ENCODE measurements at regions not wholly inside any gene's neighbourhood (a gene's known extent, or its start where the extent isn't known, plus 50 kb on each side); places are given as distances from the start of the nearest gene placed in this dataset.
A peak's percentile ranks its signal among the peaks of the same experiment; 100 is the strongest.
"Not testable (repeated sequence)": the region's sequence is repeated elsewhere in the genome, so short reads cannot be mapped to it uniquely, and the experiment has no call there.

GRCh38 chr12:124159655-124160054 lies 135.2 kb upstream of the RFLNA start:
- Histone ChIP-seq H3K27me3 (ENCODE audit: control insufficient read depth in 2 of 2, insufficient read depth in 2 of 2, low read length in 2 of 2) (no peaks in the 10 kb centered on the region), H3K9ac (ENCODE audit: low read depth in 1 of 2, low read length in 2 of 2) (no peak overlapping the region), H3K4me1 (ENCODE audit: control insufficient read depth in 2 of 2, insufficient read depth in 2 of 2, low read length in 2 of 2) (peaks cover 4 to 9% of the 10 kb centered on the region in 2 donors), H3K27ac (ENCODE audit: low read depth in 2 of 2, low read length in 2 of 2) (peak overlapping the region; percentile 57 to 60), H3K9me3 (ENCODE audit: control insufficient read depth in 2 of 2, low read length in 2 of 2) (no peaks in the 10 kb centered on the region), H3K4me3 (ENCODE audit: low read length in 2 of 2) (no peak overlapping the region), H3K36me3 (ENCODE audit: control insufficient read depth in 2 of 2, insufficient read depth in 2 of 2, low read length in 2 of 2) (no peaks in the 10 kb centered on the region)

GRCh38 chr12:124160097-124160756 lies 134.7 kb upstream of the RFLNA start:
- H3K4me3 ChIP-seq (ENCODE audit: low read length in 2 of 2): no peak overlapping the region
- H3K9ac ChIP-seq (ENCODE audit: low read depth in 1 of 2, low read length in 2 of 2): no peak overlapping the region
- H3K36me3 ChIP-seq (ENCODE audit: control insufficient read depth in 2 of 2, insufficient read depth in 2 of 2, low read length in 2 of 2): no peaks in the 10 kb centered on the region
- H3K9me3 ChIP-seq (ENCODE audit: control insufficient read depth in 2 of 2, low read length in 2 of 2): no peaks in the 10 kb centered on the region
- H3K4me1 ChIP-seq (ENCODE audit: control insufficient read depth in 2 of 2, insufficient read depth in 2 of 2, low read length in 2 of 2): peaks cover 4 to 9% of the 10 kb centered on the region in 2 donors
- peak overlapping the region; percentile 57 to 60 for H3K27ac ChIP-seq (ENCODE audit: low read depth in 2 of 2, low read length in 2 of 2)
- H3K27me3 ChIP-seq (ENCODE audit: control insufficient read depth in 2 of 2, insufficient read depth in 2 of 2, low read length in 2 of 2): no peaks in the 10 kb centered on the region

GRCh38 chr12:124161402-124161801 lies 133.5 kb upstream of the RFLNA start:
- H3K9me3 ChIP-seq (ENCODE audit: control insufficient read depth in 2 of 2, low read length in 2 of 2); H3K9ac ChIP-seq (ENCODE audit: low read depth in 1 of 2, low read length in 2 of 2); H3K27ac ChIP-seq (ENCODE audit: low read depth in 2 of 2, low read length in 2 of 2); H3K4me1 ChIP-seq (ENCODE audit: control insufficient read depth in 2 of 2, insufficient read depth in 2 of 2, low read length in 2 of 2); H3K4me3 ChIP-seq (ENCODE audit: low read length in 2 of 2); H3K27me3 ChIP-seq (ENCODE audit: control insufficient read depth in 2 of 2, insufficient read depth in 2 of 2, low read length in 2 of 2); H3K36me3 ChIP-seq (ENCODE audit: control insufficient read depth in 2 of 2, insufficient read depth in 2 of 2, low read length in 2 of 2): not testable (repeated sequence)

- Histone ChIP-seq H3K36me3 (ENCODE audit: control insufficient read depth in 2 of 2, insufficient read depth in 2 of 2, low read length in 2 of 2) (no peaks in the 10 kb centered on the region), H3K27ac (ENCODE audit: low read depth in 2 of 2, low read length in 2 of 2) (peak overlapping the region in 1 of 2 donors; percentile 34), H3K27me3 (ENCODE audit: control insufficient read depth in 2 of 2, insufficient read depth in 2 of 2, low read length in 2 of 2) (no peaks in the 10 kb centered on the region)
Observed at GRCh38 chr12:124162151-124163110, 132.5 kb upstream of the RFLNA start.

GRCh38 chr12:124165695-124166094 lies 129.2 kb upstream of the RFLNA start:
- no peaks in the 10 kb centered on the region for H3K9me3 ChIP-seq (ENCODE audit: control insufficient read depth in 2 of 2, low read length in 2 of 2)
- no peak overlapping the region for H3K9ac ChIP-seq (ENCODE audit: low read depth in 1 of 2, low read length in 2 of 2)
- H3K4me1 ChIP-seq (ENCODE audit: control insufficient read depth in 2 of 2, insufficient read depth in 2 of 2, low read length in 2 of 2): peaks cover 2 to 3% of the 10 kb centered on the region in 2 donors
- H3K27me3 ChIP-seq (ENCODE audit: control insufficient read depth in 2 of 2, insufficient read depth in 2 of 2, low read length in 2 of 2): no peaks in the 10 kb centered on the region
- no peak overlapping the region for H3K27ac ChIP-seq (ENCODE audit: low read depth in 2 of 2, low read length in 2 of 2)
- H3K36me3 ChIP-seq (ENCODE audit: control insufficient read depth in 2 of 2, insufficient read depth in 2 of 2, low read length in 2 of 2): no peaks in the 10 kb centered on the region
- H3K4me3 ChIP-seq (ENCODE audit: low read length in 2 of 2): no peak overlapping the region

More at GRCh38 chr12:124162151-124163110, 132.5 kb upstream of the RFLNA start:
- Histone ChIP-seq H3K4me3 (ENCODE audit: low read length in 2 of 2) (no peak overlapping the region), H3K9ac (ENCODE audit: low read depth in 1 of 2, low read length in 2 of 2) (no peak overlapping the region), H3K4me1 (ENCODE audit: control insufficient read depth in 2 of 2, insufficient read depth in 2 of 2, low read length in 2 of 2) (peaks cover 4 to 9% of the 10 kb centered on the region in 2 donors), H3K9me3 (ENCODE audit: control insufficient read depth in 2 of 2, low read length in 2 of 2) (no peaks in the 10 kb centered on the region)

GRCh38 chr12:124167141-124167540 lies 127.8 kb upstream of the RFLNA start:
- Histone ChIP-seq H3K27me3 (ENCODE audit: control insufficient read depth in 2 of 2, insufficient read depth in 2 of 2, low read length in 2 of 2) (no peaks in the 10 kb centered on the region), H3K4me3 (ENCODE audit: low read length in 2 of 2) (no peak overlapping the region), H3K36me3 (ENCODE audit: control insufficient read depth in 2 of 2, insufficient read depth in 2 of 2, low read length in 2 of 2) (no peaks in the 10 kb centered on the region), H3K4me1 (ENCODE audit: control insufficient read depth in 2 of 2, insufficient read depth in 2 of 2, low read length in 2 of 2) (peaks cover 2 to 3% of the 10 kb centered on the region in 2 donors), H3K9ac (ENCODE audit: low read depth in 1 of 2, low read length in 2 of 2) (no peak overlapping the region), H3K9me3 (ENCODE audit: control insufficient read depth in 2 of 2, low read length in 2 of 2) (no peaks in the 10 kb centered on the region), H3K27ac (ENCODE audit: low read depth in 2 of 2, low read length in 2 of 2) (no peak overlapping the region)

- Histone ChIP-seq H3K36me3 (ENCODE audit: control insufficient read depth in 2 of 2, insufficient read depth in 2 of 2, low read length in 2 of 2) (no peaks in the 10 kb centered on the region), H3K27me3 (ENCODE audit: control insufficient read depth in 2 of 2, insufficient read depth in 2 of 2, low read length in 2 of 2) (no peaks in the 10 kb centered on the region), H3K9ac (ENCODE audit: low read depth in 1 of 2, low read length in 2 of 2) (no peak overlapping the region), H3K27ac (ENCODE audit: low read depth in 2 of 2, low read length in 2 of 2) (no peak overlapping the region), H3K4me1 (ENCODE audit: control insufficient read depth in 2 of 2, insufficient read depth in 2 of 2, low read length in 2 of 2) (peaks cover under 1 to 2% of the 10 kb centered on the region in 2 donors), H3K9me3 (ENCODE audit: control insufficient read depth in 2 of 2, low read length in 2 of 2) (no peaks in the 10 kb centered on the region), H3K4me3 (ENCODE audit: low read length in 2 of 2) (no peak overlapping the region)
Observed at GRCh38 chr12:124168016-124168786, 126.7 kb upstream of the RFLNA start.

GRCh38 chr12:124169577-124170284 lies 125.2 kb upstream of the RFLNA start:
- no peaks in the 10 kb centered on the region for H3K36me3 ChIP-seq (ENCODE audit: control insufficient read depth in 2 of 2, insufficient read depth in 2 of 2, low read length in 2 of 2)
- H3K4me1 ChIP-seq (ENCODE audit: control insufficient read depth in 2 of 2, insufficient read depth in 2 of 2, low read length in 2 of 2): no peaks in the 10 kb centered on the region
- H3K27ac ChIP-seq (ENCODE audit: low read depth in 2 of 2, low read length in 2 of 2): no peak overlapping the region
- no peaks in the 10 kb centered on the region for H3K27me3 ChIP-seq (ENCODE audit: control insufficient read depth in 2 of 2, insufficient read depth in 2 of 2, low read length in 2 of 2)
- no peak overlapping the region for H3K9ac ChIP-seq (ENCODE audit: low read depth in 1 of 2, low read length in 2 of 2)
- H3K9me3 ChIP-seq (ENCODE audit: control insufficient read depth in 2 of 2, low read length in 2 of 2): no peaks in the 10 kb centered on the region
- H3K4me3 ChIP-seq (ENCODE audit: low read length in 2 of 2): no peak overlapping the region

GRCh38 chr12:124170760-124171159 lies 124.1 kb upstream of the RFLNA start:
- H3K27ac ChIP-seq (ENCODE audit: low read depth in 2 of 2, low read length in 2 of 2): no peak overlapping the region
- no peak overlapping the region for H3K9ac ChIP-seq (ENCODE audit: low read depth in 1 of 2, low read length in 2 of 2)
- no peaks in the 10 kb centered on the region for H3K36me3 ChIP-seq (ENCODE audit: control insufficient read depth in 2 of 2, insufficient read depth in 2 of 2, low read length in 2 of 2)
- no peaks in the 10 kb centered on the region for H3K4me1 ChIP-seq (ENCODE audit: control insufficient read depth in 2 of 2, insufficient read depth in 2 of 2, low read length in 2 of 2)
- no peaks in the 10 kb centered on the region for H3K27me3 ChIP-seq (ENCODE audit: control insufficient read depth in 2 of 2, insufficient read depth in 2 of 2, low read length in 2 of 2)
- H3K9me3 ChIP-seq (ENCODE audit: control insufficient read depth in 2 of 2, low read length in 2 of 2): no peaks in the 10 kb centered on the region
- H3K4me3 ChIP-seq (ENCODE audit: low read length in 2 of 2): no peak overlapping the region

Data from mucosa of rectum (tissue), 2 donors.